ENCODE measurements at regions not wholly inside any gene's neighbourhood (a gene's known extent, or its start where the extent isn't known, plus 50 kb on each side); places are given as distances from the start of the nearest gene placed in this dataset.

GRCh38 chr1:232501854-232502253 is 128.1 kb downstream of the SIPA1L2 start:
- TF ChIP-seq CEBPB (IDR thresholded peaks at IDR 0.05) (no peak), EGR1 (IDR thresholded peaks at IDR 0.05) (no peak), EP300 (IDR thresholded peaks at IDR 0.05; ENCODE audit: borderline replicate concordance) (no peak), TEAD4 (IDR thresholded peaks at IDR 0.05) (no peak), TCF12 (IDR thresholded peaks at IDR 0.05; ENCODE audit: low read depth) (no peak), REST (IDR thresholded peaks at IDR 0.05; ENCODE audit: low read depth) (no peak), NFIC (IDR thresholded peaks at IDR 0.05) (no peak), RAD21 (IDR thresholded peaks at IDR 0.05; ENCODE audit: low read depth) (no peak)
